A673 (cell line): ENCODE measurements at regions not wholly inside any gene's neighbourhood (a gene's known extent, or its start where the extent isn't known, plus 50 kb on each side); places are given as distances from the start of the nearest gene placed in this dataset.

ENCODE experiments used
- EZH2 ChIP-seq: fragments of 200-600 bp; sonication (generic); IDR thresholded peaks from 2 replicates; pipeline ENCODE4 v1.6.1; 2017; ENCODE audit warnings: borderline replicate concordance, low read depth, mild to moderate bottlenecking, mixed read lengths, antibody characterized with exemption, low read length; ENCODE audit not compliant: poor library complexity, severe bottlenecking
- TF ChIP-seq, protein P1 (sequence below): fragments of 300-800, 200-600 bp; sonication (generic); conservative IDR thresholded peaks from 2 replicates; pipeline ENCODE4 v1.5.1; 2017; ENCODE audit warnings: low read depth, mild to moderate bottlenecking, antibody characterized with exemption, low read length, moderate library complexity, mixed read lengths

DNA sequence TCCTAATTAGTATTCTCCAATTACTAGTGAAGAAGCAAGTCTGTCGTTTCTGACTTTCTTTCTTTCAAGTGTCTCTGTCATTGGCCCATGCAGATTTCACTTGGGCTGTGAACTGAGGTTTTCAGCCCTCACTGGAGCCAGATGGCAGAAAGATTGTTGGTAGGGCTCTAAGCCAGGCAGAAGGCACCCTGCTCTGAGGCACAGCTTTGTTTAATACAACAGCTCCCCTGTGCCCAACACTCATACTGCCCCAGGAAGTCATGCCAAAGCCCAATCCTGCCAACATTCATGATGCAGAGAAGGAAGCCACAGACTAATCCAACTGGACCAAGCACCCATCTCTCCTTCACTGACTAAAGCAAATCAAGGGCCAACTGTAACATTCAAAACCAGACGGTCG, 117.1 kb upstream of the FRG1 start:
- TF ChIP-seq, protein P1, sequence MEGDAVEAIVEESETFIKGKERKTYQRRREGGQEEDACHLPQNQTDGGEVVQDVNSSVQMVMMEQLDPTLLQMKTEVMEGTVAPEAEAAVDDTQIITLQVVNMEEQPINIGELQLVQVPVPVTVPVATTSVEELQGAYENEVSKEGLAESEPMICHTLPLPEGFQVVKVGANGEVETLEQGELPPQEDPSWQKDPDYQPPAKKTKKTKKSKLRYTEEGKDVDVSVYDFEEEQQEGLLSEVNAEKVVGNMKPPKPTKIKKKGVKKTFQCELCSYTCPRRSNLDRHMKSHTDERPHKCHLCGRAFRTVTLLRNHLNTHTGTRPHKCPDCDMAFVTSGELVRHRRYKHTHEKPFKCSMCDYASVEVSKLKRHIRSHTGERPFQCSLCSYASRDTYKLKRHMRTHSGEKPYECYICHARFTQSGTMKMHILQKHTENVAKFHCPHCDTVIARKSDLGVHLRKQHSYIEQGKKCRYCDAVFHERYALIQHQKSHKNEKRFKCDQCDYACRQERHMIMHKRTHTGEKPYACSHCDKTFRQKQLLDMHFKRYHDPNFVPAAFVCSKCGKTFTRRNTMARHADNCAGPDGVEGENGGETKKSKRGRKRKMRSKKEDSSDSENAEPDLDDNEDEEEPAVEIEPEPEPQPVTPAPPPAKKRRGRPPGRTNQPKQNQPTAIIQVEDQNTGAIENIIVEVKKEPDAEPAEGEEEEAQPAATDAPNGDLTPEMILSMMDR, result no peak
- no peak for TF ChIP-seq EZH2
